Kidney epithelial cell (primary cell): ENCODE measurements at regions not wholly inside any gene's neighbourhood (a gene's known extent, or its start where the extent isn't known, plus 50 kb on each side); places are given as distances from the start of the nearest gene placed in this dataset.
"Not testable (repeated sequence)": the region's sequence is repeated elsewhere in the genome, so short reads cannot be mapped to it uniquely, and the experiment has no call there.

Source experiments
- DNase-seq: peaks from one replicate; pipeline ENCODE4 v3.0.0-alpha.2; 2010; ENCODE audit warnings: low read depth
- H3K27me3 ChIP-seq: 2 replicates; pipeline ENCODE4 v1.6.0; 2011; ENCODE audit warnings: low read length; ENCODE audit not compliant: control insufficient read depth, insufficient read depth
- H3K36me3 ChIP-seq: 2 replicates; pipeline ENCODE4 v1.5.1; 2011; ENCODE audit warnings: low read length; ENCODE audit not compliant: control insufficient read depth, insufficient read depth
- H3K4me3 ChIP-seq: 2 replicates; pipeline ENCODE4 v1.5.1; 2011; ENCODE audit warnings: low read depth, mild to moderate bottlenecking, control low read depth, low read length
- TF ChIP-seq, protein P1 (sequence below): IDR thresholded peaks from 2 replicates; pipeline ENCODE4 v1.5.1; 2011; ENCODE audit warnings: mild to moderate bottlenecking, moderate library complexity, low read length, control low read depth, inconsistent platforms; ENCODE audit not compliant: insufficient read depth, poor library complexity, severe bottlenecking

DNA sequence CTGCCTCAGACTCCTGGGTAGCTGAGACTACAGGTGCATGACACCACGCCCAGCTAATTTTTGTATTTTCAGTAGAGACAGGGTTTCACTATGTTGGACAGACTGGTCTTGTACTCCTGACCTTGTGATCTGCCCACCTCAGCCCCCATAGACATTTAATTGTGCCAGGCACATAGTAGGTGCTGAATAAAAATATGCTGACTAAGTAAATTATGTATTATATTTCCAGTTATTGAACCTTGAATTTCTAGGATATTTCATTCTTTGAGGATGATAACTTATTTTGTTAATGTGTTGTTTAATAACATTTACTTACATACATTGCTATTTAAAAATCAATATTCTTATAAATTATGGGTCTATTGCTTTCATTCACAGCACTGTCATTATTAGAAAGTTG, 190.4 kb upstream of the LRRTM4 start:
- Histone ChIP-seq H3K4me3 (no peak overlapping the region), H3K36me3 (no peaks in the 10 kb centered on the region), H3K27me3 (no peaks in the 10 kb centered on the region)
- no peak for DNase-seq
- TF ChIP-seq, protein P1, sequence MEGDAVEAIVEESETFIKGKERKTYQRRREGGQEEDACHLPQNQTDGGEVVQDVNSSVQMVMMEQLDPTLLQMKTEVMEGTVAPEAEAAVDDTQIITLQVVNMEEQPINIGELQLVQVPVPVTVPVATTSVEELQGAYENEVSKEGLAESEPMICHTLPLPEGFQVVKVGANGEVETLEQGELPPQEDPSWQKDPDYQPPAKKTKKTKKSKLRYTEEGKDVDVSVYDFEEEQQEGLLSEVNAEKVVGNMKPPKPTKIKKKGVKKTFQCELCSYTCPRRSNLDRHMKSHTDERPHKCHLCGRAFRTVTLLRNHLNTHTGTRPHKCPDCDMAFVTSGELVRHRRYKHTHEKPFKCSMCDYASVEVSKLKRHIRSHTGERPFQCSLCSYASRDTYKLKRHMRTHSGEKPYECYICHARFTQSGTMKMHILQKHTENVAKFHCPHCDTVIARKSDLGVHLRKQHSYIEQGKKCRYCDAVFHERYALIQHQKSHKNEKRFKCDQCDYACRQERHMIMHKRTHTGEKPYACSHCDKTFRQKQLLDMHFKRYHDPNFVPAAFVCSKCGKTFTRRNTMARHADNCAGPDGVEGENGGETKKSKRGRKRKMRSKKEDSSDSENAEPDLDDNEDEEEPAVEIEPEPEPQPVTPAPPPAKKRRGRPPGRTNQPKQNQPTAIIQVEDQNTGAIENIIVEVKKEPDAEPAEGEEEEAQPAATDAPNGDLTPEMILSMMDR: no peak

DNA sequence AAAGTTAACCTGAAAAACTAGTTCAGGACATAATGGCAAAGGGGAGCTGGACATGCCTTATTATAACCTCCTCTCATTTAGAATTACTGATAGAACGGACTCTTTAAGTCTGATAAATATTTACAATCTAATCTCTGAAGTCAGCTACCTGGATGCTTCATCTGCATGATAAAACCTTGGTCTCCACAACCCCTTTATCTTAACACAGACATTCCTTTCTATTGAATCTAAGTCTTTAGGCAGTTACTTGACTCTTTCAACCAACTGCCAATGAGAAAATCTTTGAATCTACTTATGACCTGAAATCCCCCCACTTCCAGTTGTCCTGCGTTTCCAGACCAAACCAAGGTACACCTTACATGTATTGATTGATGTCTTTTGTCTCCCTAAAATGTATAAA, 191.2 kb upstream of the LRRTM4 start:
- H3K36me3 ChIP-seq: no peaks in the 10 kb centered on the region
- H3K4me3 ChIP-seq: no peak overlapping the region
- H3K27me3 ChIP-seq: no peaks in the 10 kb centered on the region
- TF ChIP-seq, protein P1: no peak
- DNase-seq: no peak

GRCh38 chr2:77720115-77720514, 197.9 kb upstream of the LRRTM4 start:
- DNase-seq: no peak
- Histone ChIP-seq H3K36me3 (no peaks in the 10 kb centered on the region), H3K27me3 (no peaks in the 10 kb centered on the region), H3K4me3 (no peak overlapping the region)
- TF ChIP-seq, protein P1: no peak

GRCh38 chr2:77721593-77721992, 199.4 kb upstream of the LRRTM4 start:
- no peak for DNase-seq
- Histone ChIP-seq H3K36me3 (no peaks in the 10 kb centered on the region), H3K4me3 (no peak overlapping the region), H3K27me3 (no peaks in the 10 kb centered on the region)
- TF ChIP-seq, protein P1: no peak

GRCh38 chr2:77725045-77725444, 202.9 kb upstream of the LRRTM4 start:
- H3K4me3 ChIP-seq: no peak overlapping the region
- no peaks in the 10 kb centered on the region for H3K36me3 ChIP-seq
- H3K27me3 ChIP-seq: no peaks in the 10 kb centered on the region
- TF ChIP-seq, protein P1: no peak
- no peak for DNase-seq

- H3K27me3 ChIP-seq, DNase-seq: not testable (repeated sequence)
These were observed 212.6 kb upstream of the LRRTM4 start for GRCh38 chr2:77734662-77735340.

More at GRCh38 chr2:77734662-77735340, 212.6 kb upstream of the LRRTM4 start:
- not testable (repeated sequence) for H3K36me3 ChIP-seq, H3K4me3 ChIP-seq
